A673 (cell line): ENCODE measurements at regions not wholly inside any gene's neighbourhood (a gene's known extent, or its start where the extent isn't known, plus 50 kb on each side); places are given as distances from the start of the nearest gene placed in this dataset.
"Not testable (repeated sequence)": the region's sequence is repeated elsewhere in the genome, so short reads cannot be mapped to it uniquely, and the experiment has no call there.

Experiments used
- BruUV-seq: library from RNA; stranded (reverse); fragments of 400-500 nt; replicated peaks from 2 replicates; lab custom pipeline; 2021; lab: Mats Ljungman, UMichigan
- CTCF ChIA-PET: fragments of 300-600 bp; sonication (Branson Sonifier 250); formaldehyde crosslinking; loops from one replicate; lab custom pipeline; 2022; ENCODE audit warnings: antibody characterized with exemption; lab: Charles Lee
- POLR2A ChIA-PET: fragments of 300-600 bp; sonication (Branson Sonifier 250); formaldehyde crosslinking; loops from one replicate; lab custom pipeline; 2022; ENCODE audit warnings: antibody characterized with exemption; ENCODE audit not compliant: low non-redundant PET; lab: Charles Lee
- DNase-seq: peaks from one replicate; pipeline ENCODE4 v3.0.0-alpha.2; 2015; ENCODE audit warnings: low spot score
- H3K27ac ChIP-seq: fragments of 200-600 bp; sonication (generic); 2 replicates; pipeline ENCODE4 v1.5.1; 2016; ENCODE audit warnings: mixed run types, low read depth, mild to moderate bottlenecking, mixed read lengths, antibody characterized with exemption, low read length; ENCODE audit not compliant: poor library complexity, severe bottlenecking
- H3K27me3 ChIP-seq: fragments of 200-600 bp; sonication (generic); replicated peaks from 2 replicates; pipeline ENCODE4 v1.6.1; 2017; ENCODE audit warnings: mixed run types, low read depth, mild to moderate bottlenecking, mixed read lengths, antibody characterized with exemption, low read length; ENCODE audit not compliant: insufficient read depth, poor library complexity
- H3K36me3 ChIP-seq: fragments of 200-600 bp; sonication (generic); 2 replicates; pipeline ENCODE4 v1.6.1; 2016; ENCODE audit warnings: mixed run types, mild to moderate bottlenecking, mixed read lengths, antibody characterized with exemption, low read length; ENCODE audit not compliant: insufficient read depth, poor library complexity, severe bottlenecking
- H3K4me1 ChIP-seq: fragments of 200-600 bp; sonication (generic); 2 replicates; pipeline ENCODE4 v1.6.1; 2017; ENCODE audit warnings: mixed run types, mild to moderate bottlenecking, mixed read lengths, antibody characterized with exemption, low read length; ENCODE audit not compliant: insufficient read depth, poor library complexity, severe bottlenecking
- H3K4me3 ChIP-seq: fragments of 200-600 bp; sonication (generic); 2 replicates; pipeline ENCODE4 v1.5.1; 2016; ENCODE audit warnings: low read depth, mixed run types, mild to moderate bottlenecking, mixed read lengths, low read length; ENCODE audit not compliant: poor library complexity, severe bottlenecking
- H3K9me3 ChIP-seq: fragments of 200-600 bp; sonication (generic); 2 replicates; pipeline ENCODE4 v1.6.1; 2016; ENCODE audit warnings: mixed run types, low read depth, mild to moderate bottlenecking, mixed read lengths, antibody characterized with exemption, low read length; ENCODE audit not compliant: poor library complexity, severe bottlenecking
- CTCF ChIP-seq: fragments of 300-800, 200-600 bp; sonication (generic); conservative IDR thresholded peaks from 2 replicates; pipeline ENCODE4 v1.5.1; 2017; ENCODE audit warnings: low read depth, mild to moderate bottlenecking, antibody characterized with exemption, low read length, moderate library complexity, mixed read lengths
- EZH2 ChIP-seq: fragments of 200-600 bp; sonication (generic); IDR thresholded peaks from 2 replicates; pipeline ENCODE4 v1.6.1; 2017; ENCODE audit warnings: borderline replicate concordance, low read depth, mild to moderate bottlenecking, mixed read lengths, antibody characterized with exemption, low read length; ENCODE audit not compliant: poor library complexity, severe bottlenecking
- intact Hi-C: fragments of 100-400 bp; cut with micrococcal nuclease; formaldehyde crosslinking; loops from one replicate; pipeline ENCODE4 v1.10.0; 2022; ENCODE audit not compliant: unreplicated experiment

GRCh38 chr2:57209799-57210198 is 836.8 kb upstream of the VRK2 start:
- BruUV-seq: no TSS peak
- intact Hi-C loops: no loop called here
- Histone ChIP-seq H3K36me3 (no peaks in the 10 kb centered on the region), H3K4me1 (no peaks in the 10 kb centered on the region), H3K4me3 (no peak overlapping the region), H3K27ac (no peak overlapping the region), H3K9me3 (no peaks in the 10 kb centered on the region), H3K27me3 (no peaks in the 10 kb centered on the region)
- TF ChIP-seq EZH2: no peak
- TF ChIP-seq CTCF: no peak
- POLR2A ChIA-PET: no interaction called here
- CTCF ChIA-PET: no interaction called here
- no peak for DNase-seq

DNA sequence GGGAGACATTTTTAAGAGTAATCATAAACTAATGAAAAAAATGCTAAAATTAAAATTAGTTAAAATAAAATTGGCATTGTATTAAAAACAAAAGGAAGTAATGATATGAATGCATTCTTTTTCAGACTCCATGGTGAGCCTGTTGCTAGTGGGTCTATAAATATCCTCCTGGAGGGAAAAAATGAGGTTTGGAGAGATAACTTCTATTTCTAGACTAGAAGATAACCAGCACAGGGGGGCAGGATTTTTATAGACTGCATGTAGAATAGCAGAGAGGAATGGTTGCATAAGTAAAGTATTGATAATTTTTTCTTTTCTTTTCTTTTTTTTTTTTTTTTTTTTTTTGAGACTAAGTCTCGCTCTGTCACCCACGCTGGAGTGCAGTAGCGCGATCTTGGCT is 835.8 kb upstream of the VRK2 start:
- BruUV-seq: no TSS peak
- Histone ChIP-seq H3K4me3 (no peak overlapping the region), H3K9me3 (no peaks in the 10 kb centered on the region), H3K27ac (no peak overlapping the region), H3K4me1 (no peaks in the 10 kb centered on the region), H3K27me3 (no peaks in the 10 kb centered on the region), H3K36me3 (no peaks in the 10 kb centered on the region)
- intact Hi-C loops: no loop called here
- no peak for DNase-seq
- POLR2A ChIA-PET: no interaction called here
- CTCF ChIA-PET: no interaction called here
- no peak for TF ChIP-seq CTCF
- no peak for TF ChIP-seq EZH2

DNA sequence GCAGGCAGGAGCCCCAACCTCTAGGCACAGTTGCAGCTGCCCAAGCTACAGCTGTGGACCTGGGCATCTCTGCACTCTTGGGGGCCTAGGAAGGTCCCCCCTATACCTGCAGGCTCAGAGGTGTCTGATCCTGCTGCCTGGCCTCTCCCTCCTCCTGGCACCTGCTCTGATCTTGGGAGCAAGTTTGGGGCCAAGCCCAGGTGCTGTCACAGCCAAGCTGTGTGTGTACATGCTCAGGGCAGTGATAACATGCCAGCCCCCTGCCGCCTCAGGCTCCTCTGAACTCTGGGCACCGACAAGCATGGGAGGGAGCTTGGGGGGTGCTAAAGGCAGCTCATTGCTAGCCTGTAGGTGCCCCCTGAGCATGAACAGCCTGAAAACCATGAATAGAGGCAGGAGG is 829.6 kb upstream of the VRK2 start:
- H3K27ac ChIP-seq: no peak overlapping the region
- intact Hi-C loops: no loop called here
- no TSS peak for BruUV-seq
- POLR2A ChIA-PET: no interaction called here
- H3K27me3 ChIP-seq: no peaks in the 10 kb centered on the region
- H3K4me1 ChIP-seq: no peaks in the 10 kb centered on the region
- CTCF ChIA-PET: no interaction called here
- no peak overlapping the region for H3K4me3 ChIP-seq
- DNase-seq: no peak
- H3K36me3 ChIP-seq: no peaks in the 10 kb centered on the region
- peaks cover 15% of the 10 kb centered on the region for H3K9me3 ChIP-seq
- no peak for TF ChIP-seq EZH2

DNA sequence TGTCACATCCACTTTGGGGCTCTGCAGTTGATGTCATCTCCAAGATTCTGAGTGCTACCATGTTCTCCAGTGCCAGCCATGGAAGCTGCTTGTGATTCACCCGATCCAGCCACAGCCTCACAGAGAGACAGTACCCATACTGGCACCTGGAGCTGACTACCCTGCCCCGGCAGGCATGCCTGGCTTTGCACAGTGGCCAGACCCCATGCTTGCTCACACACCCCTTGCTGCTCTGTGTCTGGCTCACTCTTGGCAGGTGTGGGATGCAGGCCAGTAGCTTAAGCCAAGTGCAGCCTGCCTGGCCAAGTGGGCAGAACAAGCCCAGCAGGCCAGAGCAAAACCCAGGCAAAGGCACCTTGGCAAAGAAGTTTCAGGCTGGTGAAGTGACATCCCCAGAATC is 828.4 kb upstream of the VRK2 start:
- Histone ChIP-seq H3K9me3 (peaks cover 15% of the 10 kb centered on the region), H3K4me3 (no peak overlapping the region), H3K27me3 (no peaks in the 10 kb centered on the region), H3K27ac (no peak overlapping the region), H3K36me3 (no peaks in the 10 kb centered on the region), H3K4me1 (no peaks in the 10 kb centered on the region)
- TF ChIP-seq CTCF (no peak), EZH2 (no peak)
- ChIA-PET POLR2A (no interaction called here), CTCF (no interaction called here)
- intact Hi-C loops: no loop called here
- DNase-seq: no peak
- BruUV-seq: no TSS peak

DNA sequence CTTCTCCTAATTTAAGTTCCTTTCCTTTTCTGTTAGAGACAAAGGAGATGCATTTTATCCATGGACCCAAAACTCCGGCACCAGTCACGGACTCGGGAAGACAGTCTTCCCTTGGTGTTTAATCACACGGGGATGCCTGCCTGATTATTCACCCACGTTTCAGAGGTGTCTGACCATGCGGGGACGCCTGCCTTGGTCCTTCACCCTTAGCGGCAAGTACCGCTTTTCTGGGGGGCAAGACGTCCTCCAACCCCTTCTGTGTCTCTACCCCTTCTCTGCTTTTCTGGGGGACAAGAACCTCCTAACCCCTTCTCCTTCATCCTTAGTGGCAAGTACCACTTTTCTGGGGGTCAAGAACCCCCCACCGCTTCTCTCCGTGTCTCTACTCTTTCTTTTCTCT is 816.9 kb upstream of the VRK2 start:
- H3K27me3 ChIP-seq, DNase-seq, CTCF ChIA-PET, intact Hi-C loops, BruUV-seq, H3K4me3 ChIP-seq, H3K27ac ChIP-seq, H3K36me3 ChIP-seq, POLR2A ChIA-PET, H3K9me3 ChIP-seq, H3K4me1 ChIP-seq: not testable (repeated sequence)

GRCh38 chr2:57232341-57232740 is 814.3 kb upstream of the VRK2 start:
- DNase-seq, H3K36me3 ChIP-seq, POLR2A ChIA-PET, H3K9me3 ChIP-seq, H3K27ac ChIP-seq, H3K27me3 ChIP-seq, H3K4me3 ChIP-seq, H3K4me1 ChIP-seq, CTCF ChIA-PET, intact Hi-C loops, BruUV-seq: not testable (repeated sequence)
